Spleen (tissue), 11 donors: ENCODE measurements at regions not wholly inside any gene's neighbourhood (a gene's known extent, or its start where the extent isn't known, plus 50 kb on each side); places are given as distances from the start of the nearest gene placed in this dataset.

ENCODE experiments used
- DNase-seq: peaks from one replicate; pipeline ENCODE4 v3.0.0-alpha.2; 2020
- H3K27ac ChIP-seq, 8 donors: fragments of 200-600 bp; sonication (generic) in 7 of 8; 1 replicate in 4 of 8; 2 replicates in 4 of 8; pipeline versions ENCODE4 v1.5.0 to v1.8.0; 2016 to 2021; ENCODE audit warnings: inconsistent platforms in 4 of 8, mild to moderate bottlenecking in 4 of 8, moderate library complexity in 1 of 8
- H3K27me3 ChIP-seq, 7 donors: fragments of 200-600 bp; sonication (generic) in 6 of 7; replicated peaks in 1 of 7; 1 replicate in 4 of 7; 2 replicates in 3 of 7; pipeline versions ENCODE4 v1.5.0 to v1.8.0; 2016 to 2021; ENCODE audit warnings: inconsistent platforms in 3 of 7, mild to moderate bottlenecking in 1 of 7
- H3K36me3 ChIP-seq, 6 donors: fragments of 200-600 bp; sonication (generic) in 5 of 6; 1 replicate in 4 of 6; 2 replicates in 2 of 6; pipeline versions ENCODE4 v1.5.0 to v1.8.0; 2016 to 2021; ENCODE audit warnings: inconsistent platforms in 2 of 6
- H3K4me1 ChIP-seq, 6 donors: fragments of 200-600 bp; sonication (generic) in 5 of 6; 1 replicate in 3 of 6; 2 replicates in 3 of 6; pipeline versions ENCODE4 v1.5.0 to v1.8.0; 2016 to 2021; ENCODE audit warnings: inconsistent platforms in 3 of 6
- H3K4me3 ChIP-seq, 8 donors: fragments of 200-600 bp; sonication (generic) in 7 of 8; 1 replicate in 4 of 8; 2 replicates in 4 of 8; pipeline versions ENCODE4 v1.5.0 to v1.8.0; 2016 to 2021; ENCODE audit warnings: inconsistent platforms in 4 of 8, mild to moderate bottlenecking in 4 of 8, moderate library complexity in 2 of 8
- H3K9me3 ChIP-seq, 8 donors: fragments of 200-600 bp; sonication (generic) in 7 of 8; 1 replicate in 4 of 8; 2 replicates in 4 of 8; pipeline versions ENCODE4 v1.5.0 to v1.8.0; 2016 to 2021; ENCODE audit warnings: inconsistent platforms in 4 of 8
- POLR2A ChIP-seq, 3 donors: fragments of 450-650 bp; IDR thresholded peaks; one replicate each; pipeline ENCODE4 v1.5.1; 2017; ENCODE audit warnings: antibody characterized with exemption in 3 of 3, mild to moderate bottlenecking in 1 of 3
- POLR2AphosphoS5 ChIP-seq, 3 donors: sonication (generic); formaldehyde crosslinking; IDR thresholded peaks; one replicate each; pipeline ENCODE4 v1.5.1; 2017; ENCODE audit warnings: antibody characterized with exemption in 3 of 3
- WGBS, 5 donors: extraction: QIAGEN DNeasy Blood & Tissue Kit in 3 of 5; methylation state at CpG; one replicate each; pipeline versions ENCODE4 v1.1.5 to v1.1.7; 2013 to 2018; 5-methylcytosine and 5-hydroxymethylcytosine counted together
- intact Hi-C: fragments of 100-400 bp; cut with DNase I; formaldehyde crosslinking; loops from one replicate; pipeline ENCODE4 v1.15.0; 2023; ENCODE audit warnings: low total_unique reads
- TF ChIP-seq, protein P1 (sequence below), 11 experiments: fragments of 200-600 bp in 7 of 11; fragments of 450-650 bp in 4 of 11; sonication (generic) in 4 of 11; IDR thresholded peaks in 8 of 11; conservative IDR thresholded peaks in 3 of 11; 1 replicate in 7 of 11; 2 replicates in 4 of 11; pipeline versions ENCODE4 v1.4.0 to v1.8.0; 2016 to 2021; ENCODE audit warnings: antibody characterized with exemption in 11 of 11, inconsistent platforms in 4 of 11, mild to moderate bottlenecking in 1 of 11
- donor health status: healthy with polysubstance abuse.
- donor health status: DM: no; HTN: no; CAD: no; lungs with moderate emphysema.
- donor health status: DM: no; HTN: no; CAD: no.
- donor health status: Bipolar disorder and iron deficiency.
- donor health status: healthy.
- donor health status: DM: no; HTN: no; CAD: no.
- donor health status: DM: yes; HTN: yes; CAD: no.

DNA sequence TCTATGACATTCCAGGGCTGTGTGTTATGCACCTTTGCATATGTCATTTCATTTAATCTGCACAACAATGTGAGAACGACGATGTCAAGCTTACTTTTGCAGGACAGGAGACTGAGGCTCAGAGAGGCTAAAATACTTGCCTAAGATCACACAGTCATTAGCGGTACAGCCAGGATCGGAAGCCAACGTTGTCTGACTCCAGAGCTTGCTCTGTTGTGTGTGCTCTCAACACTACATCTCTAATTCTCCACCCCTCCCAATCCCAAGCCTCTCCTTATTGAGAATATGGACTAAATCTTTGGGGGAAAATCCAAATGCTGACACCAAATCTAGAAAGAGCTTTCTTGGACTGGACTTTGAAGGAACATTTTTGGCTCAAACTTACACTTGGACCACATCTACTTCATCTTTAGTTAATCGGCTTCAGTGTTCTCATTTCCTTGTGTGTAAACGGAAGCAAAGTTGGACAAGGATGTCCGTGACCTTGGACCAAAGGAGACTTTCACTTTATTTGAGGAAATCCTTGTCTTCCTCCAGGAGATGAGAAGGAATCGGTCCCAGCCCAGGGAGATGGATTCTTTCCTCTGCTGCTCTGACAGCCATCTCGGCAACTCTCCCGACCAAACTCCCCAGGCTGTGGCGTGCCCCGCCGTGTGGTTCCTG, 242.4 kb downstream of the LPIN1 start:
- H3K4me1 ChIP-seq: no peaks in the 10 kb centered on the region
- H3K27me3 ChIP-seq: no peaks in the 10 kb centered on the region
- TF ChIP-seq POLR2AphosphoS5 (IDR thresholded peaks at IDR 0.05): no peak
- no peak for TF ChIP-seq POLR2A (IDR thresholded peaks at IDR 0.05)
- TF ChIP-seq, protein P1, sequence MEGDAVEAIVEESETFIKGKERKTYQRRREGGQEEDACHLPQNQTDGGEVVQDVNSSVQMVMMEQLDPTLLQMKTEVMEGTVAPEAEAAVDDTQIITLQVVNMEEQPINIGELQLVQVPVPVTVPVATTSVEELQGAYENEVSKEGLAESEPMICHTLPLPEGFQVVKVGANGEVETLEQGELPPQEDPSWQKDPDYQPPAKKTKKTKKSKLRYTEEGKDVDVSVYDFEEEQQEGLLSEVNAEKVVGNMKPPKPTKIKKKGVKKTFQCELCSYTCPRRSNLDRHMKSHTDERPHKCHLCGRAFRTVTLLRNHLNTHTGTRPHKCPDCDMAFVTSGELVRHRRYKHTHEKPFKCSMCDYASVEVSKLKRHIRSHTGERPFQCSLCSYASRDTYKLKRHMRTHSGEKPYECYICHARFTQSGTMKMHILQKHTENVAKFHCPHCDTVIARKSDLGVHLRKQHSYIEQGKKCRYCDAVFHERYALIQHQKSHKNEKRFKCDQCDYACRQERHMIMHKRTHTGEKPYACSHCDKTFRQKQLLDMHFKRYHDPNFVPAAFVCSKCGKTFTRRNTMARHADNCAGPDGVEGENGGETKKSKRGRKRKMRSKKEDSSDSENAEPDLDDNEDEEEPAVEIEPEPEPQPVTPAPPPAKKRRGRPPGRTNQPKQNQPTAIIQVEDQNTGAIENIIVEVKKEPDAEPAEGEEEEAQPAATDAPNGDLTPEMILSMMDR (IDR thresholded peaks at IDR 0.05 in 8 of 11, conservative IDR thresholded peaks at IDR 0.05 in 3 of 11): no peak
- no peak overlapping the region for H3K27ac ChIP-seq
- intact Hi-C loops: no loop called here
- no peaks in the 10 kb centered on the region for H3K9me3 ChIP-seq
- 68 to 87% (median 83%) methylated on average over 14 of the region's 14 CpGs for WGBS, 5 donors
- H3K36me3 ChIP-seq: no peaks in the 10 kb centered on the region
- H3K4me3 ChIP-seq: no peak overlapping the region
- DNase-seq: no peak

DNA sequence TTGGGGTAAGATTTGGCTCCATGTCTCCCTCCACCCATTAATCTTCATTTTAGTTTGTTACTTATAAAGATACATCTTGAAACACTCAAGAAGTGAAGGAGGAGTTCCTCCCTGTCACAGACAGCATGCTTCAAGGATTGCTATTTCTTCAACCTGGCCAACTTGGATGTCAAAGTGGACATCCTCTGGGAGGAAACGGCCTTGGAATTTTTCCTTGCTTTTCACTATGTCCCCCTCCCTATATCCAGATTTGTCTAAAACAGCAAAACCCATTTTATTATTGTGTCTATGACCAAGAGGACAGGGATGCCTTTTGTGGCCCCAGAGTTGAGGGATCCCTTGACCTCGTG, 242.9 kb downstream of the LPIN1 start:
- no peak for DNase-seq
- no peak overlapping the region for H3K4me3 ChIP-seq
- no peak overlapping the region for H3K27ac ChIP-seq
- H3K4me1 ChIP-seq: no peaks in the 10 kb centered on the region
- no peaks in the 10 kb centered on the region for H3K9me3 ChIP-seq
- WGBS, 5 donors: 71 to 97% (median 85%) methylated on average over 2 of the region's 2 CpGs
- H3K27me3 ChIP-seq: no peaks in the 10 kb centered on the region
- no peaks in the 10 kb centered on the region for H3K36me3 ChIP-seq
- intact Hi-C loops: no loop called here
- TF ChIP-seq POLR2AphosphoS5 (IDR thresholded peaks at IDR 0.05) (no peak), POLR2A (IDR thresholded peaks at IDR 0.05) (no peak)
- TF ChIP-seq, protein P1 (IDR thresholded peaks at IDR 0.05 in 8 of 11, conservative IDR thresholded peaks at IDR 0.05 in 3 of 11): no peak

DNA sequence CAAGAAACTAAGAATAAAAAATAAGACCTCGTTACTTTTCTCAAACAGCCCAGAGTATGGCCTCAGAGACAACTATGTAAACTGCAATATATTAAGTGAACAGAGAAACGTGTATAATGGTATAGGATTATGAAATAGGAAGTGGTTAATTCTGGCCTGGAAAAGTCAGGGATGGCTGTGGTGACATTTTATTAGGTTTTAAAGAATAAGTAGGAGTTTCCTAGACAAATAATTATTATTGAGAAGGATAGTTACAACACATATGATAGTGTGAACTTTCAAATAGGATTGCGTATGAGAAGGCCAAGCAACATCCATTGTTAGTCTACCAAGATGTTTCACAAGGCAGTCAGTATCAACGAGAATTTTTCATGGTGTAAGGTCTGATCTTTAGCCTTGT, 244.1 kb downstream of the LPIN1 start:
- no peak for DNase-seq

DNA sequence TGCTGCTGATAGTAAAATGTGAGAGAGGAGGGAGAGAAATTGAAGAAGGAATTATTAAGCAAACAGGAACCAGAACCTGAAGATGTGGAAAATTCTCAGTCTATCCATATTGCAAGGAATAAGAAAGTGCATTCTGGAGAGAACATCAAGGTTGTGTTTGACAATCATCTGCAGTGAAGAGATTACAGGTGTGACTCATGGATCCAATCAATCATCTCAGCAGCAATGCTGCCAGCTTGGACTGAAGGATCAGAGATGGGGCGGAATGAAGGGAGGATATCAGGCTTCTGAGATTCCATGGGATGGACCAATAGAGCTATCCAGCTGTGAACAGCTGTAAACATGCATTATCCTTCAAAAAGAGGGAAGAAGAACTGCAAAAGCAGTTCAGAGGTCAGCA, 247.3 kb downstream of the LPIN1 start:
- TF ChIP-seq, protein P1 (IDR thresholded peaks at IDR 0.05 in 8 of 11, conservative IDR thresholded peaks at IDR 0.05 in 3 of 11): no peak
- no peak for TF ChIP-seq POLR2AphosphoS5 (IDR thresholded peaks at IDR 0.05)
- TF ChIP-seq POLR2A (IDR thresholded peaks at IDR 0.05): no peak
- Histone ChIP-seq H3K36me3 (no peaks in the 10 kb centered on the region), H3K4me1 (no peaks in the 10 kb centered on the region), H3K27ac (no peak overlapping the region), H3K4me3 (no peak overlapping the region), H3K9me3 (peaks cover 0 to 10% (median 3%) of the 10 kb centered on the region in 8 donors), H3K27me3 (no peaks in the 10 kb centered on the region)
- no peak for DNase-seq
- intact Hi-C loops: no loop called here
- WGBS, 5 donors: 89 to 96% (median 93%) methylated on average over 1 of the region's 1 CpG

More for the DNA sequence above, 244.1 kb downstream of the LPIN1 start:
- 51 to 81% (median 68%) methylated on average over 4 of the region's 4 CpGs for WGBS, 5 donors
- H3K9me3 ChIP-seq: peaks cover 0 to 10% (median 3%) of the 10 kb centered on the region in 8 donors
- H3K4me1 ChIP-seq: no peaks in the 10 kb centered on the region
- no peaks in the 10 kb centered on the region for H3K27me3 ChIP-seq
- intact Hi-C loops: no loop called here
- TF ChIP-seq POLR2AphosphoS5 (IDR thresholded peaks at IDR 0.05): no peak
- TF ChIP-seq, protein P1 (IDR thresholded peaks at IDR 0.05 in 8 of 11, conservative IDR thresholded peaks at IDR 0.05 in 3 of 11): no peak
- no peak for TF ChIP-seq POLR2A (IDR thresholded peaks at IDR 0.05)
- H3K27ac ChIP-seq: no peak overlapping the region
- H3K4me3 ChIP-seq: no peak overlapping the region
- no peaks in the 10 kb centered on the region for H3K36me3 ChIP-seq
